A549 (cell line): ENCODE measurements at regions not wholly inside any gene's neighbourhood (a gene's known extent, or its start where the extent isn't known, plus 50 kb on each side); places are given as distances from the start of the nearest gene placed in this dataset.

Source experiments
- ATAC-seq, 2 experiments: fragments of 200-7000 bp in 1 of 2; fragments of >200 bp in 1 of 2; cut with Nextera tagmentation in 1 of 2; cut with Tn5 transposase in 1 of 2; 3 replicates each; pipeline versions ENCODE4 v1.8.0 to v1.9.1; 2018 to 2020; ENCODE audit warnings: mild to moderate bottlenecking in 1 of 2, moderate library complexity in 1 of 2
- CTCF ChIA-PET: fragments of 300-600 bp; sonication (Branson Sonifier 250); formaldehyde crosslinking; extraction: SDS; loops from one replicate; lab custom pipeline; 2021; ENCODE audit warnings: antibody characterized with exemption, inconsistent platforms; lab: Yijun Ruan, JAX
- POLR2A ChIA-PET: fragments of 350-600 bp; formaldehyde crosslinking; extraction: SDS; loops from one replicate; lab custom pipeline; 2021; ENCODE audit warnings: antibody characterized with exemption, inconsistent platforms; lab: Yijun Ruan, JAX
- DNase-seq, 2 experiments: peaks; one replicate each; pipeline versions ENCODE4 v3.0.0 to v3.0.0-alpha.2; 2011 to 2016; ENCODE audit warnings: low read depth in 1 of 2, low spot score in 1 of 2
- FAIRE-seq: peaks from 2 replicates; lab custom pipeline; 2011; peaks lifted over from hg19 to GRCh38; lab: Jason Lieb, UNC
- H3K27ac ChIP-seq, 2 experiments: fragments of >200 bp; sonication (Bioruptor Twin); formaldehyde crosslinking; 3 replicates each; pipeline ENCODE4 v1.5.1; 2016 to 2017
- H3K4me1 ChIP-seq: fragments of >200 bp; sonication (Bioruptor Twin); formaldehyde crosslinking; 3 replicates; pipeline ENCODE4 v1.6.1; 2016
- H3K4me2 ChIP-seq: fragments of >200 bp; sonication (Bioruptor Twin); formaldehyde crosslinking; 3 replicates; pipeline ENCODE4 v1.6.1; 2016
- H3K4me3 ChIP-seq: fragments of >200 bp; sonication (Bioruptor Twin); formaldehyde crosslinking; 3 replicates; pipeline ENCODE4 v1.5.1; 2016
- H3K9me3 ChIP-seq: fragments of >200 bp; sonication (Bioruptor Twin); formaldehyde crosslinking; 3 replicates; pipeline ENCODE4 v1.6.1; 2016
- BCL3 ChIP-seq: fragments of >200 bp; sonication (Bioruptor Twin); formaldehyde crosslinking; IDR thresholded peaks from 3 replicates; pipeline ENCODE4 v1.6.1; 2016
- BHLHE40 ChIP-seq: IDR thresholded peaks from 2 replicates; pipeline ENCODE4 v1.6.1; 2012; ENCODE audit warnings: low read depth, low read length, inconsistent platforms
- CBX8 ChIP-seq: fragments of 200-600 bp; sonication (generic); IDR thresholded peaks from 2 replicates; pipeline ENCODE4 v1.6.1; 2016
- EHF ChIP-seq: fragments of 250-450 bp; sonication (Bioruptor Pico); IDR thresholded peaks from 2 replicates; pipeline ENCODE4 v1.5.0; 2020; ENCODE audit warnings: mild to moderate bottlenecking
- EP300 ChIP-seq, 2 experiments: fragments of >200 bp; sonication (Bioruptor Twin); formaldehyde crosslinking; IDR thresholded peaks; 2 replicates in 1 of 2; 3 replicates in 1 of 2; pipeline ENCODE4 v1.6.1; 2016 to 2017
- ESRRA ChIP-seq: fragments of 150-350 bp; IDR thresholded peaks from 2 replicates; pipeline ENCODE4 v1.6.1; 2014; ENCODE audit warnings: mild to moderate bottlenecking, low read length, borderline replicate concordance
- FOSB ChIP-seq: fragments of 250-450 bp; sonication (Bioruptor Pico); IDR thresholded peaks from 2 replicates; pipeline ENCODE4 v1.5.0; 2020; ENCODE audit warnings: mild to moderate bottlenecking, moderate library complexity
- FOXS1 ChIP-seq: fragments of 250-450 bp; sonication (Bioruptor Pico); IDR thresholded peaks from 2 replicates; pipeline ENCODE4 v1.5.0; 2020; ENCODE audit warnings: mild to moderate bottlenecking, moderate library complexity
- GATA3 ChIP-seq: IDR thresholded peaks from 2 replicates; pipeline ENCODE4 v1.6.1; 2012; ENCODE audit warnings: borderline replicate concordance
- HDAC2 ChIP-seq: fragments of 200-600 bp; sonication (generic); IDR thresholded peaks from 2 replicates; pipeline ENCODE4 v1.6.1; 2016
- MAFK ChIP-seq: fragments of 450-650 bp; IDR thresholded peaks from 2 replicates; pipeline ENCODE4 v1.6.1; 2014; ENCODE audit not compliant: partially characterized antibody
- MAZ ChIP-seq: fragments of 150-350 bp; IDR thresholded peaks from 2 replicates; pipeline ENCODE4 v1.6.1; 2014; ENCODE audit warnings: antibody characterized with exemption, low read depth, low read length, borderline replicate concordance
- MYC ChIP-seq: IDR thresholded peaks from 2 replicates; pipeline ENCODE4 v1.6.1; 2012; ENCODE audit warnings: mild to moderate bottlenecking, inconsistent platforms, low read length, improper control_type of control experiment, borderline replicate concordance
- NFE2L2 ChIP-seq: fragments of 150-350 bp; conservative IDR thresholded peaks from 2 replicates; pipeline ENCODE4 v1.6.1; 2014; ENCODE audit warnings: low read length
- NR3C1 ChIP-seq: fragments of >200 bp; sonication (Bioruptor Twin); formaldehyde crosslinking; IDR thresholded peaks from 3 replicates; pipeline ENCODE4 v1.6.1; 2017
- PHF8 ChIP-seq: fragments of 200-600 bp; sonication (generic); IDR thresholded peaks from 2 replicates; pipeline ENCODE4 v1.6.1; 2016; ENCODE audit warnings: low read depth, mild to moderate bottlenecking, antibody characterized with exemption, moderate library complexity, borderline replicate concordance
- REST ChIP-seq: fragments of 200-600 bp; sonication (generic); IDR thresholded peaks from 2 replicates; pipeline ENCODE4 v1.6.1; 2016; ENCODE audit warnings: antibody characterized with exemption, mild to moderate bottlenecking, moderate library complexity
- SMC3 ChIP-seq: fragments of >200 bp; sonication (Bioruptor Twin); formaldehyde crosslinking; IDR thresholded peaks from 3 replicates; pipeline ENCODE4 v1.6.1; 2018; ENCODE audit warnings: inconsistent platforms
- SREBF2 ChIP-seq: fragments of 450-650 bp; IDR thresholded peaks from 2 replicates; pipeline ENCODE4 v1.6.1; 2014; ENCODE audit warnings: mild to moderate bottlenecking, moderate library complexity
- TP53 ChIP-seq: fragments of 250-450 bp; sonication (Bioruptor Pico); IDR thresholded peaks from 2 replicates; pipeline ENCODE4 v1.5.0; 2021; ENCODE audit warnings: mild to moderate bottlenecking, moderate library complexity
- ZC3H11A ChIP-seq: fragments of 450-650 bp; IDR thresholded peaks from 2 replicates; pipeline ENCODE4 v1.6.1; 2014; ENCODE audit warnings: antibody characterized with exemption, mild to moderate bottlenecking
- ZFP36 ChIP-seq: fragments of 450-650 bp; IDR thresholded peaks from 2 replicates; pipeline ENCODE4 v1.6.1; 2014; ENCODE audit warnings: borderline replicate concordance; ENCODE audit not compliant: partially characterized antibody
- ZNF302 ChIP-seq: fragments of 250-450 bp; sonication (Bioruptor Pico); IDR thresholded peaks from 2 replicates; pipeline ENCODE4 v1.9.0; 2021; ENCODE audit warnings: inconsistent platforms, mild to moderate bottlenecking, moderate library complexity
- ZSCAN20 ChIP-seq: fragments of 250-450 bp; sonication (Bioruptor Pico); IDR thresholded peaks from 2 replicates; pipeline ENCODE4 v1.8.0; 2022; ENCODE audit warnings: mild to moderate bottlenecking, moderate library complexity
- WGBS: methylation state at CpG from one replicate; pipeline ENCODE4 v1.1.6; 2017; ENCODE audit errors: missing lambda C conversion rate; 5-methylcytosine and 5-hydroxymethylcytosine counted together
- TF ChIP-seq, protein P1 (sequence below): fragments of 250-450 bp; sonication (Bioruptor Pico); IDR thresholded peaks from 2 replicates; pipeline ENCODE4 v1.5.0; 2021; ENCODE audit warnings: mild to moderate bottlenecking, moderate library complexity, borderline replicate concordance
- TF ChIP-seq, protein P2 (sequence below): IDR thresholded peaks from 2 replicates; pipeline ENCODE4 v1.6.1; 2012
- TF ChIP-seq, protein P3 (sequence below): fragments of 150-350 bp; IDR thresholded peaks from 2 replicates; pipeline ENCODE4 v1.6.1; 2014; ENCODE audit warnings: low read depth, mild to moderate bottlenecking, low read length

DNA sequence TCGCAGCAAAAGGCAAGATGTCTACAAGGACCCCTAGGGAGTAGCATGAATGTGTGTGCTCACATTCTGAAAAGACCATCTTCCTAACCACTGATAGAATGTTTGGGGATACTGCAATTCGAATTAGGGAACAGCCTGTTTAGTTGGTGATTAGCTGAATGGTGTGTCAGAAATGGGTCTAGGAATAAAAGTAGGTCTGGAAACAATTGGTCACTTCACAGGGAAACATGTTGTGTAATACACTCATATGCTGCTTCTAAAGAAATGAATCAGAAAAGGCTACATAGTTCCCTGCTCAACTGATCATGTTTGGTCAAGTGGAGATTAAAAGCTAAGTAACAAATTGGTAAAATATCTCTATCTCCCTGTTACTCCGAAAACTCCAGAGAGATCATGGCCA, 2362.4 kb upstream of the TENM3 start:
- Histone ChIP-seq H3K4me1 (no peaks in the 10 kb centered on the region), H3K4me3 (no peak overlapping the region), H3K27ac (no peak overlapping the region), H3K9me3 (no peaks in the 10 kb centered on the region), H3K4me2 (no peak overlapping the region)
- WGBS = 21% methylated on average over 2 of the region's 3 CpGs
- no peak for TF ChIP-seq HDAC2
- TF ChIP-seq EP300 (IDR thresholded peaks at IDR 0.05) = no peak
- no peak for TF ChIP-seq FOXS1
- TF ChIP-seq SMC3 = no peak
- no peak for TF ChIP-seq NR3C1
- TF ChIP-seq ZSCAN20 (CRISPR knock-in tag) = no peak
- no peak for FAIRE-seq
- no peak for DNase-seq
- no peak for ATAC-seq
- CTCF ChIA-PET = no interaction called here
- POLR2A ChIA-PET = no interaction called here

GRCh38 chr4:179894066-179894778, 2349.0 kb upstream of the TENM3 start:
- DNase-seq = no peak
- no peak overlapping the region for H3K4me3 ChIP-seq
- ChIA-PET CTCF (interaction anchor here (0.5 kb wide), 1 partner anchor 159 kb away, joined by 3 read pairs; no protein-coding TSS in a partner anchor), POLR2A (no interaction called here)
- 31% methylated on average over 3 of the region's 3 CpGs for WGBS
- FAIRE-seq = no peak
- H3K9me3 ChIP-seq = no peaks in the 10 kb centered on the region
- H3K4me1 ChIP-seq = no peaks in the 10 kb centered on the region
- no peak for TF ChIP-seq TP53
- no peak for TF ChIP-seq SREBF2
- TF ChIP-seq MYC = no peak
- no peak for TF ChIP-seq ZC3H11A
- TF ChIP-seq, protein P1, sequence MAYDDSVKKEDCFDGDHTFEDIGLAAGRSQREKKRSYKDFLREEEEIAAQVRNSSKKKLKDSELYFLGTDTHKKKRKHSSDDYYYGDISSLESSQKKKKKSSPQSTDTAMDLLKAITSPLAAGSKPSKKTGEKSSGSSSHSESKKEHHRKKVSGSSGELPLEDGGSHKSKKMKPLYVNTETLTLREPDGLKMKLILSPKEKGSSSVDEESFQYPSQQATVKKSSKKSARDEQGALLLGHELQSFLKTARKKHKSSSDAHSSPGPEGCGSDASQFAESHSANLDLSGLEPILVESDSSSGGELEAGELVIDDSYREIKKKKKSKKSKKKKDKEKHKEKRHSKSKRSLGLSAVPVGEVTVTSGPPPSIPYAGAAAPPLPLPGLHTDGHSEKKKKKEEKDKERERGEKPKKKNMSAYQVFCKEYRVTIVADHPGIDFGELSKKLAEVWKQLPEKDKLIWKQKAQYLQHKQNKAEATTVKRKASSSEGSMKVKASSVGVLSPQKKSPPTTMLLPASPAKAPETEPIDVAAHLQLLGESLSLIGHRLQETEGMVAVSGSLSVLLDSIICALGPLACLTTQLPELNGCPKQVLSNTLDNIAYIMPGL (CRISPR knock-in tag) = no peak
- TF ChIP-seq MAZ = no peak
- no peak for TF ChIP-seq GATA3
- no peak for TF ChIP-seq ZFP36
- TF ChIP-seq, all 56 proteins: peak for 0
- H3K4me2 ChIP-seq = no peak overlapping the region
- ATAC-seq = no peak
- no peak overlapping the region for H3K27ac ChIP-seq

DNA sequence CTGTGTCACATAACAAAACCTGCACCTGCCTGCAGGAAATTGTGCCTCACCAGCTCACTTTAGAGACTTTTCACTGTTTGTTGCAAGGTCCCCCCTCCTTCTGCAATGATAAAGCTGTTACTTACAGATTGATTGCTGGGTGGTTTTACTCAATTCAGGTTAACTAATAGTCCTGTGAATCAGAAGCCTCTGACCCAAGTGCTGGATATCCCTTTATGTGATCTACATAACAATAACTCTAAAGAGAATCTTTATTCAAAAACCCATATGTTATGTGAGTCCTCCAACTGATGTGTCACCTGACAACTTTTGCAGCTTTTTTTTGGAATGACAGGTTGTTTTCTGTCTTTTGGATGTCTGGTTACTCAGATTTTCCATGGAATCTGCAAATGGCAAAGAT, 2323.6 kb upstream of the TENM3 start:
- Histone ChIP-seq H3K4me1 (no peaks in the 10 kb centered on the region), H3K4me3 (no peak overlapping the region), H3K9me3 (no peaks in the 10 kb centered on the region), H3K4me2 (no peak overlapping the region), H3K27ac (no peak overlapping the region)
- CTCF ChIA-PET = interaction anchor here (0.7 kb wide), 1 partner anchor 971 kb away, joined by 3 read pairs; no protein-coding TSS in a partner anchor
- ATAC-seq (no peak), DNase-seq (no peak), FAIRE-seq (no peak)
- TF ChIP-seq MAFK (no peak), FOSB (CRISPR knock-in tag) (no peak), NFE2L2 (no peak), REST (no peak), BHLHE40 (no peak), ESRRA (no peak), HDAC2 (no peak), CBX8 (no peak), FOXS1 (no peak), BCL3 (no peak), ZNF302 (CRISPR knock-in tag) (no peak), PHF8 (no peak), EHF (CRISPR knock-in tag) (no peak), MYC (no peak), SREBF2 (no peak)
- TF ChIP-seq, protein P2, sequence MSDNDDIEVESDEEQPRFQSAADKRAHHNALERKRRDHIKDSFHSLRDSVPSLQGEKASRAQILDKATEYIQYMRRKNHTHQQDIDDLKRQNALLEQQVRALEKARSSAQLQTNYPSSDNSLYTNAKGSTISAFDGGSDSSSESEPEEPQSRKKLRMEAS = no peak
- TF ChIP-seq, protein P3, sequence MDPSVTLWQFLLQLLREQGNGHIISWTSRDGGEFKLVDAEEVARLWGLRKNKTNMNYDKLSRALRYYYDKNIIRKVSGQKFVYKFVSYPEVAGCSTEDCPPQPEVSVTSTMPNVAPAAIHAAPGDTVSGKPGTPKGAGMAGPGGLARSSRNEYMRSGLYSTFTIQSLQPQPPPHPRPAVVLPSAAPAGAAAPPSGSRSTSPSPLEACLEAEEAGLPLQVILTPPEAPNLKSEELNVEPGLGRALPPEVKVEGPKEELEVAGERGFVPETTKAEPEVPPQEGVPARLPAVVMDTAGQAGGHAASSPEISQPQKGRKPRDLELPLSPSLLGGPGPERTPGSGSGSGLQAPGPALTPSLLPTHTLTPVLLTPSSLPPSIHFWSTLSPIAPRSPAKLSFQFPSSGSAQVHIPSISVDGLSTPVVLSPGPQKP = no peak
- POLR2A ChIA-PET = no interaction called here
